ENCODE measurements at regions not wholly inside any gene's neighbourhood (a gene's known extent, or its start where the extent isn't known, plus 50 kb on each side); places are given as distances from the start of the nearest gene placed in this dataset.

DNA sequence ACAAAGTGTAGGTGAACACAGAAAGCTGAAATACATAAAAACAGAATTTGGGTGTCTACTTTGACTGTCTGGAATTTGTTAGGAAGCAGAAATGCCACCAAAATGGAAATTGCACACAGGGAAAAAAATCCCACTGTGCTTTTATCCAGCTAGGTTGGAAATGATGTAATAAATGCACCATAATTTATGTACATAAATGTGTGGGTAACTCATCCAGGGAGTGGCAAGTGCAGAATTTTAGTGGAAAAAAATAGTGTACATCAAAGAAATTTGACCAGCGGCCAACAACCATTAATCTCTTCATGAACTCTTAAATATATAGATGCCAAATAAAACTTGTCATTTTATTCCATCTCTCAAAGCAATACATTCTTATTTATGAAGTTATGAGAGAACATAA is 105.6 kb downstream of the LLPH start:
- TF ChIP-seq POLR2A (IDR thresholded peaks at IDR 0.05; ENCODE audit: extremely low read depth, insufficient read length) (no peak), MYC (IDR thresholded peaks at IDR 0.05; ENCODE audit: low read depth, low read length) (no peak)
- TF ChIP-seq, protein P1, sequence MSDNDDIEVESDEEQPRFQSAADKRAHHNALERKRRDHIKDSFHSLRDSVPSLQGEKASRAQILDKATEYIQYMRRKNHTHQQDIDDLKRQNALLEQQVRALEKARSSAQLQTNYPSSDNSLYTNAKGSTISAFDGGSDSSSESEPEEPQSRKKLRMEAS (IDR thresholded peaks at IDR 0.05; ENCODE audit: low read depth, low read length) = no peak
- TF ChIP-seq, protein P2, sequence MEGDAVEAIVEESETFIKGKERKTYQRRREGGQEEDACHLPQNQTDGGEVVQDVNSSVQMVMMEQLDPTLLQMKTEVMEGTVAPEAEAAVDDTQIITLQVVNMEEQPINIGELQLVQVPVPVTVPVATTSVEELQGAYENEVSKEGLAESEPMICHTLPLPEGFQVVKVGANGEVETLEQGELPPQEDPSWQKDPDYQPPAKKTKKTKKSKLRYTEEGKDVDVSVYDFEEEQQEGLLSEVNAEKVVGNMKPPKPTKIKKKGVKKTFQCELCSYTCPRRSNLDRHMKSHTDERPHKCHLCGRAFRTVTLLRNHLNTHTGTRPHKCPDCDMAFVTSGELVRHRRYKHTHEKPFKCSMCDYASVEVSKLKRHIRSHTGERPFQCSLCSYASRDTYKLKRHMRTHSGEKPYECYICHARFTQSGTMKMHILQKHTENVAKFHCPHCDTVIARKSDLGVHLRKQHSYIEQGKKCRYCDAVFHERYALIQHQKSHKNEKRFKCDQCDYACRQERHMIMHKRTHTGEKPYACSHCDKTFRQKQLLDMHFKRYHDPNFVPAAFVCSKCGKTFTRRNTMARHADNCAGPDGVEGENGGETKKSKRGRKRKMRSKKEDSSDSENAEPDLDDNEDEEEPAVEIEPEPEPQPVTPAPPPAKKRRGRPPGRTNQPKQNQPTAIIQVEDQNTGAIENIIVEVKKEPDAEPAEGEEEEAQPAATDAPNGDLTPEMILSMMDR (IDR thresholded peaks at IDR 0.05; ENCODE audit: low read depth, low read length) = no peak
- DNase-seq (ENCODE audit: low read depth) = no peak
- no peak overlapping the region for H3K4me3 ChIP-seq (ENCODE audit: low read depth, low read length)

DNA sequence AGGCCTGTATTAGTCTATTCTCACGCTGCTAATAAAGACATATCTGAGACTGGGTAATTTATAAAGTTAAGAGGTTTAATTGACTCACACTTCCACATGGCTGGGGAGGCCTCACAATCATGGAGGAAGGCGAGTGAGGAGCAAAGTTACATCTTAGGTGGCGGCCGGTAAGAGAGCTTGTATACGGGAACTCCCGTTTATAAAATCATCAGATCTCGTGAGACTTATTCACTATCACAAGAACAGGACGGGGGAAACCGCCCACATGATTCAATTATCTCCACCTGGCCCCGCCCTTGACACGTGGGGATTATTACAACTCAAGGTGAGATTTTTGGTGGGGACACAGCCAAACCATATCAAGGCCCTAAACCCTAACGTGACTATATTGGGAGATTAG is 110.1 kb downstream of the LLPH start:
- TF ChIP-seq, protein P1 (IDR thresholded peaks at IDR 0.05; ENCODE audit: low read depth, low read length) = no peak
- TF ChIP-seq POLR2A (IDR thresholded peaks at IDR 0.05; ENCODE audit: extremely low read depth, insufficient read length) (no peak), MYC (IDR thresholded peaks at IDR 0.05; ENCODE audit: low read depth, low read length) (no peak)
- TF ChIP-seq, protein P2 (IDR thresholded peaks at IDR 0.05; ENCODE audit: low read depth, low read length) = no peak
- no peak overlapping the region for H3K4me3 ChIP-seq (ENCODE audit: low read depth, low read length)
- no peak for DNase-seq (ENCODE audit: low read depth)

DNA sequence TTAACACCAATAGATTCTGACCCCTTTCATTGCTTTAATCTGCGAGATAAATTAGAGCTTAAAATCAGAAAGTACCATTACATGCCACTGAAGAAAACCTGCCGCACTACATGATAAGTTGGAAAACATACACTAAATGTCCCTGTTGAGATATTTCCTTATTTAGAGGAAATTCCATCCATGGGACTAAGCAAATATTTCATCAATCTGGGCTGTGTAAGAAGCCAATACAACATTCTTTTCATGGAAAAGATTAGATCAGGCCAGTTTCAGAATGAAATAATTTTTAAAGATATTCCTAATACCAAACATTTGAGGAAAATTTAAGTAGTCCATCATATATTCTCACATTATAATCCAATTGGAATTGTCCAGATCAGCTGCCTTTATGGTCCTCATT is 112.8 kb downstream of the LLPH start:
- H3K4me3 ChIP-seq (ENCODE audit: low read depth, low read length) = no peak overlapping the region
- DNase-seq (ENCODE audit: low read depth) = no peak
- TF ChIP-seq, protein P1 (IDR thresholded peaks at IDR 0.05; ENCODE audit: low read depth, low read length) = no peak
- TF ChIP-seq, protein P2 (IDR thresholded peaks at IDR 0.05; ENCODE audit: low read depth, low read length) = no peak
- no peak for TF ChIP-seq MYC (IDR thresholded peaks at IDR 0.05; ENCODE audit: low read depth, low read length)
- no peak for TF ChIP-seq POLR2A (IDR thresholded peaks at IDR 0.05; ENCODE audit: extremely low read depth, insufficient read length)
